Dendritic cell treated with granulocyte-macrophage colony-stimulating factor and Interleukin-4, amounts not matched to agents 40 ng/mL and 50 ng/mL, for 4 days (primary cell): ENCODE measurements at regions not wholly inside any gene's neighbourhood (a gene's known extent, or its start where the extent isn't known, plus 50 kb on each side); places are given as distances from the start of the nearest gene placed in this dataset.

Experiments used
- H3K27ac Mint-ChIP-seq: one replicate; pipeline ENCODE4 v1.8.0; 2022; ENCODE audit warnings: mild to moderate bottlenecking, mixed read lengths
- H3K27me3 Mint-ChIP-seq: one replicate; pipeline ENCODE4 v1.8.0; 2022; ENCODE audit warnings: mild to moderate bottlenecking, mixed read lengths
- H3K36me3 Mint-ChIP-seq: one replicate; pipeline ENCODE4 v1.8.0; 2022; ENCODE audit warnings: low read depth, mixed read lengths
- H3K4me1 Mint-ChIP-seq: one replicate; pipeline ENCODE4 v1.8.0; 2022; ENCODE audit warnings: low read depth, mixed read lengths
- H3K4me3 Mint-ChIP-seq: one replicate; pipeline ENCODE4 v1.8.0; 2022; ENCODE audit warnings: mild to moderate bottlenecking, moderate library complexity, mixed read lengths
- H3K9me3 Mint-ChIP-seq: one replicate; pipeline ENCODE4 v1.8.0; 2022; ENCODE audit warnings: mixed read lengths
- intact Hi-C: fragments of 100-400 bp; cut with micrococcal nuclease; formaldehyde crosslinking; loops from one replicate; pipeline ENCODE4 v1.15.0; 2022

GRCh38 chr3:191518861-191519260, 57.9 kb downstream of the PYDC2 start:
- H3K4me3 Mint-ChIP-seq = no peak overlapping the region
- H3K36me3 Mint-ChIP-seq = no peaks in the 10 kb centered on the region
- no peak overlapping the region for H3K27ac Mint-ChIP-seq
- no peaks in the 10 kb centered on the region for H3K27me3 Mint-ChIP-seq
- H3K9me3 Mint-ChIP-seq = no peaks in the 10 kb centered on the region
- intact Hi-C loops = no loop called here
- no peaks in the 10 kb centered on the region for H3K4me1 Mint-ChIP-seq

GRCh38 chr3:191521055-191521454, 60.1 kb downstream of the PYDC2 start:
- H3K27me3 Mint-ChIP-seq = no peaks in the 10 kb centered on the region
- no peaks in the 10 kb centered on the region for H3K4me1 Mint-ChIP-seq
- intact Hi-C loops = no loop called here
- H3K4me3 Mint-ChIP-seq = no peak overlapping the region
- H3K27ac Mint-ChIP-seq = no peak overlapping the region
- H3K36me3 Mint-ChIP-seq = no peaks in the 10 kb centered on the region
- no peaks in the 10 kb centered on the region for H3K9me3 Mint-ChIP-seq

- Mint-ChIP-seq H3K9me3 (no peaks in the 10 kb centered on the region), H3K4me3 (no peak overlapping the region), H3K4me1 (no peaks in the 10 kb centered on the region), H3K27ac (no peak overlapping the region), H3K27me3 (no peaks in the 10 kb centered on the region), H3K36me3 (no peaks in the 10 kb centered on the region)
- intact Hi-C loops = no loop called here
Measured at GRCh38 chr3:191523148-191523547, 62.2 kb downstream of the PYDC2 start.

GRCh38 chr3:191528589-191528988, 67.6 kb downstream of the PYDC2 start:
- no peak overlapping the region for H3K27ac Mint-ChIP-seq
- no peaks in the 10 kb centered on the region for H3K4me1 Mint-ChIP-seq

GRCh38 chr3:191529992-191530391, 69.0 kb downstream of the PYDC2 start:
- no peak overlapping the region for H3K27ac Mint-ChIP-seq
- H3K4me3 Mint-ChIP-seq = no peak overlapping the region
- H3K36me3 Mint-ChIP-seq = no peaks in the 10 kb centered on the region
- H3K9me3 Mint-ChIP-seq = no peaks in the 10 kb centered on the region
- H3K4me1 Mint-ChIP-seq = no peaks in the 10 kb centered on the region
- intact Hi-C loops = no loop called here
- H3K27me3 Mint-ChIP-seq = no peaks in the 10 kb centered on the region

More at GRCh38 chr3:191528589-191528988, 67.6 kb downstream of the PYDC2 start:
- no peaks in the 10 kb centered on the region for H3K9me3 Mint-ChIP-seq
- H3K4me3 Mint-ChIP-seq = no peak overlapping the region
- H3K27me3 Mint-ChIP-seq = no peaks in the 10 kb centered on the region
- intact Hi-C loops = no loop called here
- H3K36me3 Mint-ChIP-seq = no peaks in the 10 kb centered on the region

GRCh38 chr3:191531434-191531972, 70.5 kb downstream of the PYDC2 start:
- Mint-ChIP-seq H3K4me3 (no peak overlapping the region), H3K4me1 (no peaks in the 10 kb centered on the region), H3K36me3 (no peaks in the 10 kb centered on the region), H3K27ac (no peak overlapping the region), H3K27me3 (no peaks in the 10 kb centered on the region), H3K9me3 (peaks cover 6% of the 10 kb centered on the region)
- intact Hi-C loops = no loop called here

- Mint-ChIP-seq H3K9me3 (peaks cover 25% of the 10 kb centered on the region), H3K27me3 (no peaks in the 10 kb centered on the region), H3K4me3 (no peak overlapping the region), H3K4me1 (no peaks in the 10 kb centered on the region), H3K36me3 (no peaks in the 10 kb centered on the region), H3K27ac (no peak overlapping the region)
- intact Hi-C loops = no loop called here
Measured at GRCh38 chr3:191543018-191543417, 82.1 kb downstream of the PYDC2 start.

GRCh38 chr3:191543897-191544296, 82.9 kb downstream of the PYDC2 start:
- intact Hi-C loops = no loop called here
- H3K4me1 Mint-ChIP-seq = no peaks in the 10 kb centered on the region
- peaks cover 34% of the 10 kb centered on the region for H3K9me3 Mint-ChIP-seq
- H3K27ac Mint-ChIP-seq = no peak overlapping the region
- H3K27me3 Mint-ChIP-seq = no peaks in the 10 kb centered on the region
- no peak overlapping the region for H3K4me3 Mint-ChIP-seq
- no peaks in the 10 kb centered on the region for H3K36me3 Mint-ChIP-seq

GRCh38 chr3:191549357-191549756, 88.4 kb downstream of the PYDC2 start:
- Mint-ChIP-seq H3K4me3 (no peak overlapping the region), H3K36me3 (no peaks in the 10 kb centered on the region), H3K9me3 (peaks cover 25% of the 10 kb centered on the region), H3K27ac (no peak overlapping the region), H3K4me1 (no peaks in the 10 kb centered on the region), H3K27me3 (no peaks in the 10 kb centered on the region)
- intact Hi-C loops = no loop called here

GRCh38 chr3:191555037-191555436, 94.1 kb downstream of the PYDC2 start:
- no peaks in the 10 kb centered on the region for H3K27me3 Mint-ChIP-seq
- no peaks in the 10 kb centered on the region for H3K36me3 Mint-ChIP-seq
- no peaks in the 10 kb centered on the region for H3K9me3 Mint-ChIP-seq
- H3K27ac Mint-ChIP-seq = no peak overlapping the region
- intact Hi-C loops = no loop called here
- H3K4me3 Mint-ChIP-seq = no peak overlapping the region
- H3K4me1 Mint-ChIP-seq = no peaks in the 10 kb centered on the region

- Mint-ChIP-seq H3K36me3 (no peaks in the 10 kb centered on the region), H3K9me3 (no peaks in the 10 kb centered on the region), H3K4me3 (no peak overlapping the region), H3K27ac (no peak overlapping the region), H3K4me1 (no peaks in the 10 kb centered on the region), H3K27me3 (no peaks in the 10 kb centered on the region)
- intact Hi-C loops = no loop called here
Measured at GRCh38 chr3:191557322-191557721, 96.4 kb downstream of the PYDC2 start.

- Mint-ChIP-seq H3K27me3 (no peaks in the 10 kb centered on the region), H3K36me3 (no peaks in the 10 kb centered on the region), H3K4me1 (no peaks in the 10 kb centered on the region), H3K4me3 (no peak overlapping the region), H3K9me3 (no peaks in the 10 kb centered on the region), H3K27ac (no peak overlapping the region)
- intact Hi-C loops = no loop called here
Measured at GRCh38 chr3:191563722-191564121, 102.8 kb downstream of the PYDC2 start.

- no peak overlapping the region for H3K4me3 Mint-ChIP-seq
- H3K27me3 Mint-ChIP-seq = no peaks in the 10 kb centered on the region
- H3K36me3 Mint-ChIP-seq = no peaks in the 10 kb centered on the region
- H3K27ac Mint-ChIP-seq = no peak overlapping the region
- no peaks in the 10 kb centered on the region for H3K4me1 Mint-ChIP-seq
- intact Hi-C loops = no loop called here
- no peaks in the 10 kb centered on the region for H3K9me3 Mint-ChIP-seq
Measured at GRCh38 chr3:191566469-191566868, 105.5 kb downstream of the PYDC2 start.

GRCh38 chr3:191568206-191568605, 107.2 kb downstream of the PYDC2 start:
- H3K36me3 Mint-ChIP-seq = no peaks in the 10 kb centered on the region
- intact Hi-C loops = no loop called here
- H3K9me3 Mint-ChIP-seq = no peaks in the 10 kb centered on the region
- H3K27ac Mint-ChIP-seq = no peak overlapping the region
- no peaks in the 10 kb centered on the region for H3K27me3 Mint-ChIP-seq
- no peak overlapping the region for H3K4me3 Mint-ChIP-seq
- no peaks in the 10 kb centered on the region for H3K4me1 Mint-ChIP-seq

- no peak overlapping the region for H3K4me3 Mint-ChIP-seq
- no peaks in the 10 kb centered on the region for H3K4me1 Mint-ChIP-seq
- no peaks in the 10 kb centered on the region for H3K27me3 Mint-ChIP-seq
- H3K36me3 Mint-ChIP-seq = no peaks in the 10 kb centered on the region
- H3K27ac Mint-ChIP-seq = no peak overlapping the region
- intact Hi-C loops = no loop called here
- H3K9me3 Mint-ChIP-seq = no peaks in the 10 kb centered on the region
Measured at GRCh38 chr3:191592105-191592504, 131.1 kb downstream of the PYDC2 start.
